T47D (cell line): ENCODE measurements at regions not wholly inside any gene's neighbourhood (a gene's known extent, or its start where the extent isn't known, plus 50 kb on each side); places are given as distances from the start of the nearest gene placed in this dataset.

ENCODE experiments used
- DNase-seq, 2 experiments: peaks; one replicate each; pipeline versions ENCODE4 v3.0.0 to v3.0.0-alpha.2; 2011 to 2012; ENCODE audit warnings: low read depth in 1 of 2, low spot score in 1 of 2
- JUND ChIP-seq: IDR thresholded peaks from 2 replicates; pipeline ENCODE4 v1.6.1; 2012; ENCODE audit warnings: low read depth
- in situ Hi-C: cut with HindIII; loops from 2 replicates; pipeline ENCODE4 v1.10.0; 2016; ENCODE audit warnings: low sequenced_read_pairs, low pct_unique_long_range_greater_than_20kb

GRCh38 chr11:128208329-128209137 is 378.8 kb downstream of the ETS1 start:
- DNase-seq, result peak in 1 of 2 experiments; percentile 71
- TF ChIP-seq JUND, result no peak
- in situ Hi-C loops, result no loop called here

GRCh38 chr11:128207861-128208321 is 379.5 kb downstream of the ETS1 start:
- no peak for TF ChIP-seq JUND
- in situ Hi-C loops, result no loop called here
- peak in 1 of 2 experiments; percentile 63 for DNase-seq

- TF ChIP-seq JUND, result no peak
- no peak for DNase-seq
These were observed 380.9 kb downstream of the ETS1 start for GRCh38 chr11:128206461-128206860.

GRCh38 chr11:128205796-128206195 is 381.6 kb downstream of the ETS1 start:
- no peak for TF ChIP-seq JUND
- in situ Hi-C loops, result no loop called here
- no peak for DNase-seq

More at GRCh38 chr11:128206461-128206860, 380.9 kb downstream of the ETS1 start:
- in situ Hi-C loops, result no loop called here

- no peak for DNase-seq
- in situ Hi-C loops, result no loop called here
- no peak for TF ChIP-seq JUND
These were observed 382.5 kb downstream of the ETS1 start for GRCh38 chr11:128204898-128205297.

GRCh38 chr11:128201801-128202200 is 385.6 kb downstream of the ETS1 start:
- TF ChIP-seq JUND, result no peak
- no peak for DNase-seq
- in situ Hi-C loops, result no loop called here

GRCh38 chr11:128201009-128201408 is 386.3 kb downstream of the ETS1 start:
- no peak for TF ChIP-seq JUND
- no peak for DNase-seq
- in situ Hi-C loops, result no loop called here

GRCh38 chr11:128200467-128200866 is 386.9 kb downstream of the ETS1 start:
- in situ Hi-C loops, result no loop called here

GRCh38 chr11:128198216-128198772 is 389.1 kb downstream of the ETS1 start:
- DNase-seq, result no peak
- no peak for TF ChIP-seq JUND
- in situ Hi-C loops, result loop anchor here (25.0 kb wide), 1 partner anchor 439 kb away; no protein-coding TSS in a partner anchor

More at GRCh38 chr11:128200467-128200866, 386.9 kb downstream of the ETS1 start:
- TF ChIP-seq JUND, result no peak
- no peak for DNase-seq

- no peak for TF ChIP-seq JUND
- DNase-seq, result no peak
- in situ Hi-C loops, result loop anchor here (25.0 kb wide), 1 partner anchor 441 kb away; no protein-coding TSS in a partner anchor
These were observed 391.1 kb downstream of the ETS1 start for GRCh38 chr11:128196235-128196634.

GRCh38 chr11:128195756-128196155 is 391.6 kb downstream of the ETS1 start:
- DNase-seq, result no peak
- no peak for TF ChIP-seq JUND
- in situ Hi-C loops, result loop anchor here (25.0 kb wide), 1 partner anchor 442 kb away; no protein-coding TSS in a partner anchor

- peak in 1 of 2 experiments; percentile 38 for DNase-seq
- TF ChIP-seq JUND, result no peak
- in situ Hi-C loops, result loop anchor here (25.0 kb wide), 1 partner anchor 442 kb away; no protein-coding TSS in a partner anchor
These were observed 392.2 kb downstream of the ETS1 start for GRCh38 chr11:128195057-128195751.

GRCh38 chr11:128194216-128194615 is 393.1 kb downstream of the ETS1 start:
- in situ Hi-C loops, result loop anchor here (25.0 kb wide), 1 partner anchor 443 kb away; no protein-coding TSS in a partner anchor
- TF ChIP-seq JUND, result no peak
- DNase-seq, result no peak
